WTC11 (cell line): ENCODE measurements at regions not wholly inside any gene's neighbourhood (a gene's known extent, or its start where the extent isn't known, plus 50 kb on each side); places are given as distances from the start of the nearest gene placed in this dataset.

ENCODE experiments used
- TF ChIP-seq, protein P1 (sequence below): sonication (generic); formaldehyde crosslinking; IDR thresholded peaks from 2 replicates; pipeline ENCODE4 v1.8.1; 2023; ENCODE audit warnings: mild to moderate bottlenecking, moderate library complexity, missing genetic modification reagents
- TF ChIP-seq, protein P2 (sequence below): fragments of 200-600 bp; IDR thresholded peaks from 2 replicates; pipeline ENCODE4 v1.8.0; 2022; ENCODE audit warnings: antibody characterized with exemption

DNA sequence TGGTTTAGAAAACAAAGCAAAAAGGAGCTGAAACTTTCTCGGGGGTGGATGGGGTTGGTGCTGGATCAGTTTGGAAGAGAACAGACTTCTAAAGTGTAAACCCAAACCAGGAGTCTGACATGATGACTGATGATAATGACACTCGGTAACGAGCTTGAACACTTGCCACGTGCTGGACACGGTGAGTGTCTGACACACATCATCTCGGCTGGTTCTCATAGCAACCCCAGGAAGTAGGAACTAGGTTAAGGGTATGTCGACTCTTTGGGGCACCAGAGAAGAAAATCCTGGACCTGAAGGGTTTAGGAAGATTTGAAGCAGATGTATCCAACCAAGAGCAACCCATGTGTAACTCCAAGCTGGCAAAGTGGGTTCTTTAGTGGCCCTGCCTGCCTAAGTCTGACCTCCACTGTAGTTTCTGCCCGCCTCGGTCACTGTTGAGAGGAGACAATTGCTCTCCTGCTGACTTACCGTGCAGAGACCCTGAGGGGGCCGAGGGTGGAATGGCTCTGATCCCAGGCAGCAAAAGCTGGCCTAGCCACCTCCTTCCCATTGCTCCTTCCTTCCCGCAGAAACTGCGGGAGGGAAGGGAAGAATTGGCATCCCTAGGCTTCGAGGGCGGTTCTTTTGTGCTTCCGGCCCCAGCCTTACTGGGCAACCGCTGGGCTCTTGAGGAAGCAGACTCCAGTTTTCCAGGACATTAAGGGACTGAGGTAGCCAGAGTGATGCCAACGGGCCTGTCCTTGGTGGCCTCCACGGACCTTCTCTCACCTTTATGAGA is 156.0 kb downstream of the TOMM20 start:
- TF ChIP-seq, protein P1, sequence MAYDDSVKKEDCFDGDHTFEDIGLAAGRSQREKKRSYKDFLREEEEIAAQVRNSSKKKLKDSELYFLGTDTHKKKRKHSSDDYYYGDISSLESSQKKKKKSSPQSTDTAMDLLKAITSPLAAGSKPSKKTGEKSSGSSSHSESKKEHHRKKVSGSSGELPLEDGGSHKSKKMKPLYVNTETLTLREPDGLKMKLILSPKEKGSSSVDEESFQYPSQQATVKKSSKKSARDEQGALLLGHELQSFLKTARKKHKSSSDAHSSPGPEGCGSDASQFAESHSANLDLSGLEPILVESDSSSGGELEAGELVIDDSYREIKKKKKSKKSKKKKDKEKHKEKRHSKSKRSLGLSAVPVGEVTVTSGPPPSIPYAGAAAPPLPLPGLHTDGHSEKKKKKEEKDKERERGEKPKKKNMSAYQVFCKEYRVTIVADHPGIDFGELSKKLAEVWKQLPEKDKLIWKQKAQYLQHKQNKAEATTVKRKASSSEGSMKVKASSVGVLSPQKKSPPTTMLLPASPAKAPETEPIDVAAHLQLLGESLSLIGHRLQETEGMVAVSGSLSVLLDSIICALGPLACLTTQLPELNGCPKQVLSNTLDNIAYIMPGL (CRISPR knock-in tag) = no peak
- TF ChIP-seq, protein P2, sequence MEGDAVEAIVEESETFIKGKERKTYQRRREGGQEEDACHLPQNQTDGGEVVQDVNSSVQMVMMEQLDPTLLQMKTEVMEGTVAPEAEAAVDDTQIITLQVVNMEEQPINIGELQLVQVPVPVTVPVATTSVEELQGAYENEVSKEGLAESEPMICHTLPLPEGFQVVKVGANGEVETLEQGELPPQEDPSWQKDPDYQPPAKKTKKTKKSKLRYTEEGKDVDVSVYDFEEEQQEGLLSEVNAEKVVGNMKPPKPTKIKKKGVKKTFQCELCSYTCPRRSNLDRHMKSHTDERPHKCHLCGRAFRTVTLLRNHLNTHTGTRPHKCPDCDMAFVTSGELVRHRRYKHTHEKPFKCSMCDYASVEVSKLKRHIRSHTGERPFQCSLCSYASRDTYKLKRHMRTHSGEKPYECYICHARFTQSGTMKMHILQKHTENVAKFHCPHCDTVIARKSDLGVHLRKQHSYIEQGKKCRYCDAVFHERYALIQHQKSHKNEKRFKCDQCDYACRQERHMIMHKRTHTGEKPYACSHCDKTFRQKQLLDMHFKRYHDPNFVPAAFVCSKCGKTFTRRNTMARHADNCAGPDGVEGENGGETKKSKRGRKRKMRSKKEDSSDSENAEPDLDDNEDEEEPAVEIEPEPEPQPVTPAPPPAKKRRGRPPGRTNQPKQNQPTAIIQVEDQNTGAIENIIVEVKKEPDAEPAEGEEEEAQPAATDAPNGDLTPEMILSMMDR = no peak
